ENCODE measurements at regions not wholly inside any gene's neighbourhood (a gene's known extent, or its start where the extent isn't known, plus 50 kb on each side); places are given as distances from the start of the nearest gene placed in this dataset.
"Not testable (repeated sequence)": the region's sequence is repeated elsewhere in the genome, so short reads cannot be mapped to it uniquely, and the experiment has no call there.

GRCh38 chrX:40893251-40893910 lies 158.0 kb upstream of the MED14 start:
- DNase-seq: no peak

- DNase-seq: no peak
Observed at GRCh38 chrX:40895246-40895645, 159.9 kb upstream of the MED14 start.

- DNase-seq: no peak
Observed at GRCh38 chrX:40897718-40898270, 162.5 kb upstream of the MED14 start.

GRCh38 chrX:40904739-40905138 lies 169.4 kb upstream of the MED14 start:
- not testable (repeated sequence) for DNase-seq

- DNase-seq: no peak
Observed at GRCh38 chrX:40908026-40908425, 172.7 kb upstream of the MED14 start.

GRCh38 chrX:40908857-40909475 lies 173.6 kb upstream of the MED14 start:
- DNase-seq: no peak

- no peak for DNase-seq
Observed at GRCh38 chrX:40912166-40912565, 173.1 kb upstream of the USP9X start.

GRCh38 chrX:40912576-40912975 lies 172.7 kb upstream of the USP9X start:
- DNase-seq: no peak

GRCh38 chrX:40920351-40920750 lies 164.9 kb upstream of the USP9X start:
- no peak for DNase-seq

- DNase-seq: no peak
Observed at GRCh38 chrX:40922307-40922706, 162.9 kb upstream of the USP9X start.

- DNase-seq: not testable (repeated sequence)
Observed at GRCh38 chrX:40926739-40927427, 158.4 kb upstream of the USP9X start.

- DNase-seq: no peak
Observed at GRCh38 chrX:40928076-40928475, 157.2 kb upstream of the USP9X start.

GRCh38 chrX:40931921-40932320 lies 153.3 kb upstream of the USP9X start:
- no peak for DNase-seq

GRCh38 chrX:40933132-40933705 lies 152.0 kb upstream of the USP9X start:
- no peak for DNase-seq

- no peak for DNase-seq
Observed at GRCh38 chrX:40933706-40934425, 151.4 kb upstream of the USP9X start.

- DNase-seq: no peak
Observed at GRCh38 chrX:40936827-40937226, 148.4 kb upstream of the USP9X start.

- DNase-seq: no peak
Observed at GRCh38 chrX:40938423-40938822, 146.8 kb upstream of the USP9X start.

- no peak for DNase-seq
Observed at GRCh38 chrX:40943093-40943641, 142.1 kb upstream of the USP9X start.

- no peak for DNase-seq
Observed at GRCh38 chrX:40945361-40945713, 139.9 kb upstream of the USP9X start.

GRCh38 chrX:40947276-40947675 lies 138.0 kb upstream of the USP9X start:
- no peak for DNase-seq

- DNase-seq: no peak
Observed at GRCh38 chrX:40949071-40949470, 136.2 kb upstream of the USP9X start.

GRCh38 chrX:40950546-40950945 lies 134.7 kb upstream of the USP9X start:
- no peak for DNase-seq

GRCh38 chrX:40951407-40951806 lies 133.8 kb upstream of the USP9X start:
- not testable (repeated sequence) for DNase-seq
